Endothelial cell of umbilical vein (primary cell): ENCODE measurements at regions not wholly inside any gene's neighbourhood (a gene's known extent, or its start where the extent isn't known, plus 50 kb on each side); places are given as distances from the start of the nearest gene placed in this dataset.

Source experiments
- BruUV-seq: library from RNA; stranded (reverse); fragments of 400-500 nt; replicated peaks from 2 replicates; lab custom pipeline; 2021; lab: Mats Ljungman, UMichigan
- CTCF ChIA-PET: fragments of 300-600, 350-600 bp; sonication (Branson Sonifier 250); formaldehyde crosslinking; loops from one replicate; lab custom pipeline; 2021; ENCODE audit warnings: antibody characterized with exemption, inconsistent platforms; lab: Charles Lee
- POLR2A ChIA-PET: fragments of 300-600, 350-600 bp; sonication (Branson Sonifier 250); formaldehyde crosslinking; loops from one replicate; lab custom pipeline; 2021; ENCODE audit warnings: antibody characterized with exemption, inconsistent platforms; lab: Charles Lee
- DNase-seq: peaks from one replicate; pipeline ENCODE4 v3.0.0-alpha.2; 2011; ENCODE audit warnings: low read depth, low spot score
- FAIRE-seq: peaks from 2 replicates; lab custom pipeline; 2011; peaks lifted over from hg19 to GRCh38; lab: Jason Lieb, UNC
- H2AFZ ChIP-seq: 2 replicates; pipeline ENCODE4 v1.6.0; 2012; ENCODE audit warnings: low read depth, low read length, control low read depth, inconsistent platforms
- H3K27ac ChIP-seq: 2 replicates; pipeline ENCODE4 v1.5.1; 2011; ENCODE audit warnings: low read depth, mild to moderate bottlenecking, control low read depth, low read length, moderate library complexity; ENCODE audit not compliant: insufficient read depth
- H3K27me3 ChIP-seq, 2 experiments: 2 replicates each; pipeline versions ENCODE4 v1.6.0 to v1.6.1; 2011; ENCODE audit warnings: low read length in 2 of 2, mixed read lengths in 1 of 2; ENCODE audit not compliant: control insufficient read depth in 2 of 2, insufficient read depth in 2 of 2
- H3K36me3 ChIP-seq, 2 experiments: 2 replicates in 1 of 2; 3 replicates in 1 of 2; pipeline ENCODE4 v1.5.1; 2011; ENCODE audit warnings: low read length in 2 of 2, mild to moderate bottlenecking in 1 of 2, moderate library complexity in 1 of 2; ENCODE audit not compliant: control insufficient read depth in 2 of 2, insufficient read depth in 2 of 2; ENCODE audit errors: extremely low read depth in 1 of 2
- H3K4me1 ChIP-seq: 3 replicates; pipeline ENCODE4 v1.5.1; 2011; ENCODE audit warnings: mild to moderate bottlenecking, low read length; ENCODE audit not compliant: control insufficient read depth, insufficient read depth; ENCODE audit errors: extremely low read depth
- H3K4me2 ChIP-seq: 2 replicates; pipeline ENCODE4 v1.6.1; 2011; ENCODE audit warnings: low read length, control low read depth, mixed read lengths; ENCODE audit not compliant: insufficient read depth
- H3K4me3 ChIP-seq, 3 experiments: fragments of 200-600 bp in 1 of 3; sonication (generic), shearing (Covaris generic) in 1 of 3; replicated peaks in 1 of 3; 2 replicates each; pipeline ENCODE4 v1.5.1; 2011 to 2016; ENCODE audit warnings: control low read depth in 3 of 3, low read length in 3 of 3, mild to moderate bottlenecking in 2 of 3, inconsistent platforms in 1 of 3, low read depth in 1 of 3, moderate library complexity in 1 of 3; ENCODE audit not compliant: insufficient read depth in 1 of 3
- H3K79me2 ChIP-seq: 2 replicates; pipeline ENCODE4 v1.6.0; 2012; ENCODE audit warnings: low read length, inconsistent platforms; ENCODE audit not compliant: control insufficient read depth, insufficient read depth
- H3K9ac ChIP-seq: replicated peaks from 2 replicates; pipeline ENCODE3; 2011; ENCODE audit warnings: low read length, control low read depth; ENCODE audit not compliant: insufficient read depth; ENCODE audit errors: extremely low read depth
- H3K9me1 ChIP-seq: replicated peaks from 3 replicates; pipeline ENCODE4 v1.6.0; 2011; ENCODE audit warnings: mild to moderate bottlenecking, low read length; ENCODE audit not compliant: control insufficient read depth, insufficient read depth; ENCODE audit errors: extremely low read depth
- H3K9me3 ChIP-seq: replicated peaks from 2 replicates; pipeline ENCODE4 v1.5.1; 2012; ENCODE audit warnings: low read length, inconsistent platforms; ENCODE audit not compliant: control insufficient read depth, insufficient read depth
- H4K20me1 ChIP-seq: replicated peaks from 2 replicates; pipeline ENCODE3; 2011; ENCODE audit warnings: mild to moderate bottlenecking, low read length; ENCODE audit not compliant: control insufficient read depth, insufficient read depth; ENCODE audit errors: extremely low read depth
- CTCF ChIP-seq, 2 donors: IDR thresholded peaks; 1 replicate in 1 of 2; 2 replicates in 1 of 2; pipeline ENCODE4 v1.5.1; 2011; ENCODE audit warnings: low read length in 2 of 2, mild to moderate bottlenecking in 2 of 2, moderate library complexity in 2 of 2, control low read depth in 1 of 2, inconsistent platforms in 1 of 2, low read depth in 1 of 2; ENCODE audit not compliant: insufficient read depth in 1 of 2; ENCODE audit errors: extremely low read depth in 1 of 2
- EZH2 ChIP-seq: IDR thresholded peaks from 2 replicates; pipeline ENCODE4 v1.6.1; 2012; ENCODE audit warnings: borderline replicate concordance, low read depth, mild to moderate bottlenecking, moderate library complexity, low read length, inconsistent platforms; ENCODE audit not compliant: severe bottlenecking
- FOS ChIP-seq: IDR thresholded peaks from 2 replicates; pipeline ENCODE4 v1.6.1; 2011; ENCODE audit warnings: mild to moderate bottlenecking, low read length, moderate library complexity, borderline replicate concordance; ENCODE audit not compliant: insufficient read depth
- GATA2 ChIP-seq: IDR thresholded peaks from 2 replicates; pipeline ENCODE4 v1.7.0; 2011; ENCODE audit warnings: low read depth, mild to moderate bottlenecking, moderate library complexity, mixed read lengths, low read length; ENCODE audit not compliant: insufficient read length, insufficient read depth
- JUN ChIP-seq: IDR thresholded peaks from 2 replicates; pipeline ENCODE4 v1.6.1; 2011; ENCODE audit warnings: borderline replicate concordance, low read depth; ENCODE audit not compliant: insufficient read length, insufficient read depth
- MAX ChIP-seq: IDR thresholded peaks from 2 replicates; pipeline ENCODE4 v1.6.1; 2011; ENCODE audit not compliant: insufficient read depth, insufficient read length
- MYC ChIP-seq: IDR thresholded peaks from one replicate; pipeline ENCODE4 v1.6.1; 2011; ENCODE audit warnings: mild to moderate bottlenecking, low read depth, low read length
- POLR2A ChIP-seq: IDR thresholded peaks from 2 replicates; pipeline ENCODE4 v1.6.1; 2012; ENCODE audit warnings: low read depth, mild to moderate bottlenecking, control low read depth, low read length
- POLR2AphosphoS5 ChIP-seq: IDR thresholded peaks from 2 replicates; pipeline ENCODE4 v1.6.1; 2012; ENCODE audit warnings: low read depth, mild to moderate bottlenecking, control low read depth, low read length, moderate library complexity; ENCODE audit not compliant: insufficient read depth
- dilution Hi-C: fragments of 300-500 bp; cut with MboI; formaldehyde crosslinking; loops from one replicate; pipeline ENCODE4 v1.15.0; 2019; ENCODE audit warnings: low sequenced_read_pairs; ENCODE audit not compliant: extremely low pct_ligation_motif_present
- intact Hi-C: fragments of 100-400 bp; cut with micrococcal nuclease; formaldehyde crosslinking; loops from one replicate; pipeline ENCODE4 v1.10.0; 2022

- POLR2A ChIA-PET, result no interaction called here
- no peaks in the 10 kb centered on the region for H3K9me3 ChIP-seq
- BruUV-seq, result no TSS peak
- no peak overlapping the region for H3K9ac ChIP-seq
- intact Hi-C loops (no loop called here), dilution Hi-C loops (no loop called here)
- no peaks in the 10 kb centered on the region for H3K36me3 ChIP-seq
- H2AFZ ChIP-seq, result no peak overlapping the region
- no peaks in the 10 kb centered on the region for H4K20me1 ChIP-seq
- H3K4me2 ChIP-seq, result no peak overlapping the region
- CTCF ChIA-PET, result no interaction called here
- DNase-seq, result no peak
- no peak for FAIRE-seq
- H3K9me1 ChIP-seq, result no peaks in the 10 kb centered on the region
- no peaks in the 10 kb centered on the region for H3K79me2 ChIP-seq
- no peaks in the 10 kb centered on the region for H3K4me1 ChIP-seq
- TF ChIP-seq MAX, result no peak
- no peak for TF ChIP-seq POLR2A
- no peak for TF ChIP-seq GATA2
- no peak for TF ChIP-seq JUN
- TF ChIP-seq FOS, result no peak
- TF ChIP-seq CTCF (IDR thresholded peaks at IDR 0.05; ENCODE audit: extremely low read depth in 1 of 2, insufficient read depth in 1 of 2, low read depth in 1 of 2, low read length in 2 of 2), result no peak
- no peak for TF ChIP-seq EZH2
- no peak for TF ChIP-seq POLR2AphosphoS5
- no peak for TF ChIP-seq MYC
- no peaks in the 10 kb centered on the region for H3K27me3 ChIP-seq
- H3K4me3 ChIP-seq, result no peak overlapping the region
- H3K27ac ChIP-seq, result no peak overlapping the region
These were observed 500.9 kb downstream of the NEBL start for GRCh38 chr10:20396205-20396604.
